Activated B cell treated with CpG ODN at 0.5 μM for 24 hours (primary cell): ENCODE measurements at regions not wholly inside any gene's neighbourhood (a gene's known extent, or its start where the extent isn't known, plus 50 kb on each side); places are given as distances from the start of the nearest gene placed in this dataset.

Experiments used
- ATAC-seq: fragments of 200-7000 bp; cut with Tn5 transposase; one replicate; pipeline ENCODE4 v1.10.0; 2021; ENCODE audit warnings: low read depth, mild to moderate bottlenecking, moderate library complexity
- CTCF ChIA-PET: fragments of 350-600 bp; sonication (Branson Sonifier 250); formaldehyde crosslinking; loops from one replicate; lab custom pipeline; 2021; ENCODE audit warnings: antibody characterized with exemption; lab: Charles Lee
- POLR2A ChIA-PET: fragments of 350-600 bp; sonication (Branson Sonifier 250); formaldehyde crosslinking; loops from one replicate; lab custom pipeline; 2021; ENCODE audit warnings: antibody characterized with exemption; lab: Charles Lee
- DNase-seq: peaks from one replicate; pipeline ENCODE4 v3.0.0; 2022
- H3K27ac Mint-ChIP-seq: one replicate; pipeline ENCODE4 v1.8.0; 2020; ENCODE audit warnings: mixed read lengths
- H3K27me3 Mint-ChIP-seq: one replicate; pipeline ENCODE4 v1.8.0; 2021; ENCODE audit warnings: mixed read lengths
- H3K36me3 Mint-ChIP-seq: one replicate; pipeline ENCODE4 v1.8.0; 2021; ENCODE audit warnings: low read depth, mixed read lengths
- H3K4me1 Mint-ChIP-seq: one replicate; pipeline ENCODE4 v1.8.0; 2021; ENCODE audit warnings: mixed read lengths
- H3K4me3 Mint-ChIP-seq: one replicate; pipeline ENCODE4 v1.8.0; 2020; ENCODE audit warnings: mild to moderate bottlenecking, mixed read lengths
- H3K9me3 Mint-ChIP-seq: one replicate; pipeline ENCODE4 v1.8.0; 2020; ENCODE audit warnings: mixed read lengths
- intact Hi-C: fragments of 100-400 bp; cut with micrococcal nuclease; formaldehyde crosslinking; loops from one replicate; pipeline ENCODE4 v1.15.1; 2024
- TF ChIP-seq, protein P1 (sequence below): fragments of 200-600 bp; IDR thresholded peaks from one replicate; pipeline ENCODE4 v1.8.0; 2022; ENCODE audit warnings: antibody characterized with exemption, mild to moderate bottlenecking

DNA sequence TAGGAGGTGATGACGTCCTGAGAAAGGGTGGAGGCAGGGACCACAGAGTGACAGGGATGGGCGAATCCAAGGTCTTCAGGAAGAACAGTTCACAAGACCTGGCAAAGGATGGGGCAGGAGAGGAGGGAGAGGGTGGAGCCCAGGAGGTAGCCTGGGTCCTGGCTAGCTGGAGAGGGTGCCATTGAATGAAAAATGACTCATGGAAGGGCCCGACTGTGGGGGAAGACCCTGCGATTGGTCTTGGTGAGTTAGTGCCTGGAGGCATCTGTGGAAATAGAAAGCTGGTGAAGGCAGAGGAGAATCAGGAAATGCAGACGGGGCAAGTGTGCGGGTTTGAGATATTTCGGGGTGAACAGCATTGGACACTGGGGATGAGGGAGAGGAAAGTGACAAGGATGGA, 60.3 kb upstream of the SLC45A1 start:
- intact Hi-C loops: no loop called here
- no peak for ATAC-seq
- POLR2A ChIA-PET: interaction anchor here (0.7 kb wide), 1 partner anchor 20 kb away, joined by 3 read pairs; no protein-coding TSS in a partner anchor
- TF ChIP-seq, protein P1, sequence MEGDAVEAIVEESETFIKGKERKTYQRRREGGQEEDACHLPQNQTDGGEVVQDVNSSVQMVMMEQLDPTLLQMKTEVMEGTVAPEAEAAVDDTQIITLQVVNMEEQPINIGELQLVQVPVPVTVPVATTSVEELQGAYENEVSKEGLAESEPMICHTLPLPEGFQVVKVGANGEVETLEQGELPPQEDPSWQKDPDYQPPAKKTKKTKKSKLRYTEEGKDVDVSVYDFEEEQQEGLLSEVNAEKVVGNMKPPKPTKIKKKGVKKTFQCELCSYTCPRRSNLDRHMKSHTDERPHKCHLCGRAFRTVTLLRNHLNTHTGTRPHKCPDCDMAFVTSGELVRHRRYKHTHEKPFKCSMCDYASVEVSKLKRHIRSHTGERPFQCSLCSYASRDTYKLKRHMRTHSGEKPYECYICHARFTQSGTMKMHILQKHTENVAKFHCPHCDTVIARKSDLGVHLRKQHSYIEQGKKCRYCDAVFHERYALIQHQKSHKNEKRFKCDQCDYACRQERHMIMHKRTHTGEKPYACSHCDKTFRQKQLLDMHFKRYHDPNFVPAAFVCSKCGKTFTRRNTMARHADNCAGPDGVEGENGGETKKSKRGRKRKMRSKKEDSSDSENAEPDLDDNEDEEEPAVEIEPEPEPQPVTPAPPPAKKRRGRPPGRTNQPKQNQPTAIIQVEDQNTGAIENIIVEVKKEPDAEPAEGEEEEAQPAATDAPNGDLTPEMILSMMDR: no peak
- no peak overlapping the region for H3K27ac Mint-ChIP-seq
- no peaks in the 10 kb centered on the region for H3K4me1 Mint-ChIP-seq
- no peaks in the 10 kb centered on the region for H3K36me3 Mint-ChIP-seq
- CTCF ChIA-PET: no interaction called here
- H3K9me3 Mint-ChIP-seq: no peaks in the 10 kb centered on the region
- peaks cover 8% of the 10 kb centered on the region for H3K27me3 Mint-ChIP-seq
- no peak overlapping the region for H3K4me3 Mint-ChIP-seq
- no peak for DNase-seq

DNA sequence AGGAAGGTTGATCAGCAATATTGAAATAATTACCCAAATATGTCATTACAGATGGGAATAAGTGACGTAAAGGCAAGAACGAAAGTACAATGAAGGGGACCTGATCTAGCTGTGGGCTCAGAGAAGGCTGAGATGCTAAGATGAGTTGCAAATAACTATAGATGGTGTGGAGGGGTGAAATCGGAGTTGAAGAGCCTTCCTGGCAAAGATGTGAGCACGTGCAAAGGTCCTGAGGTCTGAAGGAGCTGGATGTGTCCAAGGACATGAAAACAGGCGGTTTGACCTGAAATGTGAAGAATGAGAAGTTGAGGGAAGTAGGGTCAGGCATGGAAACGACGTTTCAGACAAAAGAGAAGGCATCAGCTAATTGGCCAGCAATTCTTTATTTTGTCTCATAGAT, 61.6 kb upstream of the SLC45A1 start:
- no peaks in the 10 kb centered on the region for H3K36me3 Mint-ChIP-seq
- no peak overlapping the region for H3K4me3 Mint-ChIP-seq
- no peak for ATAC-seq
- DNase-seq: no peak
- POLR2A ChIA-PET: no interaction called here
- peaks cover 8% of the 10 kb centered on the region for H3K27me3 Mint-ChIP-seq
- no peaks in the 10 kb centered on the region for H3K4me1 Mint-ChIP-seq
- CTCF ChIA-PET: no interaction called here
- intact Hi-C loops: no loop called here
- no peak overlapping the region for H3K27ac Mint-ChIP-seq
- H3K9me3 Mint-ChIP-seq: no peaks in the 10 kb centered on the region
- TF ChIP-seq, protein P1: no peak

DNA sequence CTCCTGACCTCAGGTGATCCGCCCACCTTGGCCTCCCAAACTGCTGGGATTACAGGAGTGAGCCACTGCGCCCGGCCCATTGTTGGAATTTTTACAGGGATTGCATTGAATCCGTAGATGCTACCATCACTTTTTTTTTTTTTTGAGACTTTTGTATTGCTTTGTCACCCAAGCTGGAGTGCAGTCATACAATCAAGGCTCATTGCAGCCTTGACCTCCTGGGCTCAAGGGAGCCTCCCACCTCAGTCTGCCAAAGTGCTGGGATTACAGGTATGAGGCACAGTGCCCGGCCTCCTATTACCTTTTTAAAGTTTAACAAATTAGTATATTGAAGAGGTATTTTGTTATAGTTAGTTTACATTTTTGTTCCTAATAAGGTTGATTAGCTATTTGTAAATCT, 62.2 kb upstream of the SLC45A1 start:
- CTCF ChIA-PET: no interaction called here
- no peaks in the 10 kb centered on the region for H3K4me1 Mint-ChIP-seq
- H3K27ac Mint-ChIP-seq: no peak overlapping the region
- H3K9me3 Mint-ChIP-seq: no peaks in the 10 kb centered on the region
- TF ChIP-seq, protein P1: no peak
- ATAC-seq: no peak
- H3K27me3 Mint-ChIP-seq: peaks cover 8% of the 10 kb centered on the region
- POLR2A ChIA-PET: no interaction called here
- H3K4me3 Mint-ChIP-seq: no peak overlapping the region
- intact Hi-C loops: no loop called here
- no peak for DNase-seq
- H3K36me3 Mint-ChIP-seq: no peaks in the 10 kb centered on the region

DNA sequence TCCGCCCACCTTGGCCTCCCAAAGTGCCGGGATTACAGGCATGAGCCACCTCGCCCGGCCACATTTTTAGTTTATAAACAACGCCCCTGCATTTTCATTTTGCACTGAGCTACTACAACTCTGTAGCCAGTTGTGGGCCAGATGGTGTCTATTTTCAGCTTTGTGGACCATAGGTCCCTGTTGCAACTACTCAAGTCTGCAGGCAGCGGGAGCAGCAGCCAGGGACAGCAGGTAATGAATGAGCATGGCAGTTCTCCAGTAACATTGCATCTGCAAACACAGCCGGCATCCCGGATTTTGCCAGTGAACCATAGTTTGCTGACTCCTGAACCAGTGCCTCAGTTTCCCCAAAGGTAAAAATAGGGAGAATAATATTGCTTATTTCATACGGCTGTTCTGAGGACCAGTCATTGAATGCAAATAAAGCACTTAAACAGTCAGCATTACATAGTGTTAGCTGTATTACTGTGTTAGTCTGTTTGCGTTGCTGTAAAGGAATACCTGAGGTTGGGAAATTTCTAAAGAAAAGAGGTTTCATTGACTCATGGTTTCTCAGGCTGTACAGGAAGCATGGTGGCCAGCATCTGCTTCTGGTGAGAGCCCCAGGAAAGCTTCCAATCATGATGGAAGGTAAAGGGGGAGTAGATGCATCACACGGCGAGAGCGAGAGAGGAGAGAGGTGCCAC, 65.5 kb upstream of the SLC45A1 start:
- Mint-ChIP-seq H3K27ac (no peak overlapping the region), H3K4me3 (no peak overlapping the region), H3K4me1 (no peaks in the 10 kb centered on the region), H3K27me3 (peaks cover 7% of the 10 kb centered on the region), H3K9me3 (no peaks in the 10 kb centered on the region), H3K36me3 (no peaks in the 10 kb centered on the region)
- ChIA-PET CTCF (no interaction called here), POLR2A (no interaction called here)
- intact Hi-C loops: no loop called here
- ATAC-seq: no peak
- DNase-seq: no peak
- TF ChIP-seq, protein P1: no peak

DNA sequence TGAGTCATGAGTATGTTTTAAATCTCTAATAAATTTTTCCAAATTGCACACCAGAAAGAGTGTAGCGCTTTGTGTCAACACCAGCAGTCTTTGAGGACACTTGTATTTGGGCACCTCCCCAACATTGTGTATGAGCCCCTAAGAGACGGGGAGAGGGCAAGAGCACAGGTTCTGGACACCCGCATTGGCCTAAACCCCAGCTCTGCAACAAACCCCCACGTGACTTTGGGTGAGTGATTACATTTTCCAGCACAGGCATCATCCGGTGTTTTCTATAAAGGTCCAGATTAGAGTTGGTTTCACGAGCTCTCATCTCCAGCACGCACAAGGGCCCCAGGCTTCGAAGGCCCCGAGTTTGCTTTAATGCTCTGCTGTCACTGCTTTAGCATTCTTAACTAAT, 66.3 kb upstream of the SLC45A1 start:
- ATAC-seq (no peak), DNase-seq (no peak)
- H3K27me3 Mint-ChIP-seq: peaks cover 2% of the 10 kb centered on the region
- ChIA-PET POLR2A (no interaction called here), CTCF (no interaction called here)
- TF ChIP-seq, protein P1: no peak
- intact Hi-C loops: no loop called here
- no peaks in the 10 kb centered on the region for H3K4me1 Mint-ChIP-seq
- H3K9me3 Mint-ChIP-seq: no peaks in the 10 kb centered on the region
- H3K27ac Mint-ChIP-seq: no peak overlapping the region
- no peak overlapping the region for H3K4me3 Mint-ChIP-seq
- H3K36me3 Mint-ChIP-seq: no peaks in the 10 kb centered on the region
